ENCODE measurements at regions not wholly inside any gene's neighbourhood (a gene's known extent, or its start where the extent isn't known, plus 50 kb on each side); places are given as distances from the start of the nearest gene placed in this dataset.

DNA sequence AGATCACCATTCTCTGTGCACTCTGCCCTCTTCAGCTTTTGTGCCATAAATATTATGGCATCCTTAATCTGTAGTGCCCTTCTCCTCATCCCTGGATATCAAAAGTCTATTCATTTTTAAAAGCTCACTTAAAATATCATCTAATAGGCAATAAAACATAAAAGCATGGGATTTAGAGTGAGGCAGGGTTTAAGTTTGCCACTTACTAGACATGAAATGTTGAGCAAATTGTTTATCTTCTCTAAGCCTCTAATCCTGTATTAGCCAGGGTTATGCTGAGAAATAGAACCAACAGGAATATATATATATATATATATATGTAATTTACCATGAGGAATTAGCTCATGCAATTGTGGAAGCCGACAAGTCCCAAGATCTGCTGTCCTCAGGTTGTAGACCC is 472.4 kb upstream of the HS3ST1 start:
- DNase-seq, result no peak

DNA sequence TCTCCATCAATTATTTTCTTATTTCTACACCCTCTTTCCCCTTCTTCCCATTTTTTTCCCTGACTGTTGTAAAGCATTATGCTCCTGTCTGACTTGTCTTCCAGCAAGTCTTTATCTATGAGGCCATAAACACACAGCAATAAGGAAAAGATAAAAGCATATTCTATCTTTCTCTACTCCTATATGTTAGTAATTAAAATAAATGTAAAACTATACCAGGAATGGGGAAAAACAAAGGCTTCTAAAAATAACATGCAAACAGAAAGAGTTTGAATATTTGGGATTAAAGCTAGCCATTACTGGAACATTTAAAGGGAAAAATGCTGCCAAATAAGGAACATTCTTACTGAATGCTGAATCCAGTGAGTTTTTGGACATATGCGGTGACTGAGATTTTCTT is 471.7 kb upstream of the HS3ST1 start:
- DNase-seq, result no peak

DNA sequence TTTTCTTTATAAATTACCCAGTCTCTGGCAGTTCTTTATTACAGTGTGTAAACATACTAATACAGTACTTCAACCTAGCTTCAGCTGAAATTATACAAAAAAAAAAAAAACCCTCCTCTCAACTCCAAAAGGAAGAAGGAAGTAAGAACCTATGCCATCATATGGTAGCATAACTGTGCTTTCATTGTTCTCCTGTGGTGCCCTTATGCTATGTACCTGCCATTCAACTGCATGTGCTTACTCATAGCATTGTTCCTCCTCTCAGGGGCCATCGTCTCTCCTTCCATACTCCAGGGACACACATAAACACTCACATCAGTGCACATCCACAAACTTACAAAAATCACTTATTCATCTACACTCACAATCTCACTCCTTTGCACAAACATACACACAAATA is 470.1 kb upstream of the HS3ST1 start:
- DNase-seq, result no peak

DNA sequence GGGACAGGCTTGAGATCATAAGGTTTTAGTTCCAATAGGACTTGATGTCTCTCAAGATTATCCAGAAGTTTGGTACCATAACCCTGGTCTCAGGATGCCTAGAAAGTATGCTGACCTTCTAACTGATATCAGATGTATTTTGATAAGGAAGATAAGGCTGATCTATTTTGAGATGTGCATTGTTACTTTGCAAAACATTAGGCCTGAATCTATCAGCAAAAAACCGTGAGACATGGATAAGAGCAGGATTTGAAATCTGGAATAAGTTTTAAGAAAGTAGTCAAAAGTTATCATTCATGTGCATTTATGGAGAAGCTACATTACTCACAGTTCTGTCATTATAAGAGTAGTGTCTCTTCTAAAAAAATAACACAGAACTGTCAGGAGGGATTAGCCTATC is 467.1 kb upstream of the HS3ST1 start:
- no peak for DNase-seq

DNA sequence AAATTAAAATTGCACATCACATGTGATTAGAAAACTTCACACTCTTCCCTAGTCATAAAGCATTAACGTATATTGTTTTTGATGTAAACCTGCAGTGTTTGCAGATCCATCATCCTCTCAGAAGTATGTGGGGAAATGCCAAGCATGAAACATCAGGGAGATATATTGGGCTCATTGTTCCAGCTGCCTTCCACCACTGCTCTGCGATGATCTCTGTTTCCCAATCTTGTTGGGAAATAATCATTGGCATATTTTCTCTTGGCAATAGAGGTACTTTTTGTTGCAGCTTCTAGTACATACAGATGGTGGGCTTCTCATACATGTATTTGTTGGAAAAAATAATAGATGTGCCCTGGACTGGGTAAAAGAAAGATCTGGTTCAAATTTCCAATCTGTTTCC is 466.3 kb upstream of the HS3ST1 start:
- no peak for DNase-seq

DNA sequence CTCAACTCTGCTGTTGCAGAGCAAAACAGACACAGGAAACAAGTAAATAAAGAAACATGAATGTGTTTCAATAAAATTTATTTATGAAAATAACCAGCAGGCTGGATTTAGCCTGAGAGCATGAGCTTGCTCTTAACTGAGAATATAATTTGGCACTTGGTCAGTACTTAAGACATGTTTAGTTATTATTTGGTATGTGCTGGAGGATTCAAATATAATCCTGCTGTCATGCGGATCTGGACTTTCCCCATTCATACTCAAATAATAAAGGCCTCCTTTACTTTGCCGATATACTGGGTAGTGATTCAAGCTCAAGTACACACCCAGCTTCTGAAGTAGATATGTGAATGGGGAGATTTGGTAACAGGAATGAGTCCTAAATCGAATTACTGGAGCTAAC is 465.5 kb upstream of the HS3ST1 start:
- DNase-seq, result no peak

DNA sequence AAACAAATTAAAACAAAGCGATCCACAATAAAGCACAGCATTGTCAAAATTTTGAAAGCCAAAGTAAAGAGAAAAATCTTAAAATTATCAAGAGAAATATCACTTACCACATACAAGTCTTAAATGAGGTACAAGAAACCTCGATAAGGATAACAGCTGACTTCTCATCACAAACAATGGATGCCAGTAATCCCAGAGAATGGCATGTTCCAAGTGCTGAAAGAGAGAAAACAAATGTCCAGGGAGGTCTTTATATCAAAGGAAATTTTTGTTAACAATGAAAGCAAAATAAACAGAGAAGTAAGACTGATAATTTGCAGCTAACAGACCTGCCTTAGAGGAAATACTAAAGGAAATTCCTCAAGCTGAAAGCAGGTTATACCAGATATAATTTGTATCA is 460.4 kb upstream of the HS3ST1 start:
- no peak for DNase-seq

DNA sequence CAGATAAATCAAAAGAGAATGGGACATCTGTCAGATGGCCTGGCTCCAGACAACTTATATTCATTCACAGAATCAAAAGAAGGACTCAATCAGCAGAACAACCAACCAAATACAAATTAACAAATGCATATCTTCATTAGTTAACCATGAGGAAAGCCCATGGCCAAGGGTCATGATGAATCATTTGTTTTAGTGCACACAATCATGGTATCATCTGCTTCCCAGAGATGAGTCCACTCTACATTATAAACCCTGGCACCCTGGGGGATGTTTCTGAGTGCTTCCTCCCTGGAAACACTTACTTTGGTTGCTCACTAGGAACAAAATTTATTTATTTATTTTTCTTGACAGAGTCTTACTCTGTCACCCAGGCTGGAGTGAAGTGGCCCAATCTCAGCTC is 453.3 kb upstream of the HS3ST1 start:
- DNase-seq, result no peak

DNA sequence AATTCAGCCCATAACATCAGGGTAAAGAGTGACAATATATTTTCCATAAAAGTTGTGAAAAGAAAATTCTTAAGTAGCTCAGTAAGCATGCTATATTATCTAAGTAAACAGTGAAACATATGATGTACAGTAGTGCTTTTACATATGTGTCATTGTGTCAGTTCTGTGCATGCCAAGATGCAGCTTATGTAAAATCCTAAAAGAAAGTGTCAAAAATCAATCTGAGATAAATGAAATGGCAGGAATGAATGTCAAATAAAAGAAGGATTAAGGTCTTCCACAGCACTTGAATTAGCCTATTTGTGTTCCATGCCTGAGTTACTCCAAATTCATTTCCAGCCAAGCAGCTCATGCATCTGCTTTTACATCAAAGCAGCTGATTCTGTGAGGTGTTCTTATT is 452.7 kb upstream of the HS3ST1 start:
- no peak for DNase-seq

DNA sequence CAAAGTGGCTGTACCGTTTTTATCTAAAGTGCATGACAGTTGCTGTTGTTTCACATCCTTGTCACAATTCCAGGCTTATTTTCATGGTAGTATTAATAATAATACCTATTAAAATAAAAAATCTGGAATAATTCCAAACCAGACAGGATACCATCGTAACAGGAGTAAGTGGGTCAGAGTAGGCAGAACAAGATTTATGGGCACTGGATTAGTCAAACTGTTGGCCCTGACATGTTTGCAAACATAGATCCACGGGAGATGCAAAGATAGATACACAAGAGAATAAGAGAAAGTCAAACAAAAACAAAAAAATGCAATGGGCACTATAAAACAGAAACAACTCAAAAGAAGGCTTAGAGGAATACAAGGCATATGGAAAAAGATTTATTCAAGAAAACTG is 449.5 kb upstream of the HS3ST1 start:
- no peak for DNase-seq

DNA sequence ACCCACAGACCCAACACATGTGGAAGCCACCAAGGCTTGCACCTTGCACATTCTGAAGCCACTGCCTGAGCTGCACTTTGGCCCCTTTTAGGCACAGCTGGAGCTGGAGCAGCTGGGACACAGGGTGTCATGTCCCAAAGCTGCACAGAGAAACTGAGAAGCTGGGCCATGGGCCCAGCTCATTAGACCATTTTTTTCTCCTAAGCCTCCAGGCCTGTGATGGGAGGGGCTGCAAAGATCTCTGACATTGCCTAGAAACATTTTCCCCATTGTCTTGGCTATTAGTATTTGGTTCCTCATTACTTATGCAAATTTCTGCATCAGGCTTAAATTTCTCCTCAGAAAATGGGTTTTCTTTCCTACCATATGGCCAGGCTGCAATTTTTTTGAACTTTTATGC is 447.4 kb upstream of the HS3ST1 start:
- no peak for DNase-seq

DNA sequence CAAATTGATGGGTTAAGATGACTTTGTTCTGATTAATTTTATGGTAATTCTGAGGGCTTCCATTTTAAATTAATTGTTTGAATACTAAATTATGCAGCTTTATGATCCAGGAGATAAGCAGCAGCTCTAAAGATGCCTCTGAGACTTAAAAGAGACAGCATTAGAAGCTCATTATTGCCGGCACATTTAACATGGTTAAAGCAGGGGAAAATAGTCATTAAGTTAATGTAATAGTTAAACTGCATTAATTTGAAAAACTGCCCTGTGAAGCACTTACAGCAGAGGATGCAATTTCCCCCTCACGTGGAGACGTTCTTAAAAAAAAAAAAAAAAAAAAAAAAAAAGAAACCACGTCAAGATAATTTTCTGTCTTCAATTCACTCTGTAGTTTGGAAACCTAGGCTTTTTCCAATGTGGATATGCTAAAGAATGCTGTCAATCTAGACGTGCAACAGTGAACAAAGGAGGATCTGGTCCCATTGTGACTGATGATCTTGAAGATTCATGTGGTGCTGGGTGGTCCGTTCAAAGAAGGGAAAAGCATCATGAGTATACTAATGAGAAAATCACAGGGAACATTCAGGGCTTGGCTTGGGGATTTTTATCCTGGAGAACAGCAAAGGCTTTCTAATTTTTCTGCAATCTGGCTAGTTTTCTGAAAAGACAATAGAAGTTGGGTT is 440.6 kb upstream of the HS3ST1 start:
- DNase-seq, result no peak

DNA sequence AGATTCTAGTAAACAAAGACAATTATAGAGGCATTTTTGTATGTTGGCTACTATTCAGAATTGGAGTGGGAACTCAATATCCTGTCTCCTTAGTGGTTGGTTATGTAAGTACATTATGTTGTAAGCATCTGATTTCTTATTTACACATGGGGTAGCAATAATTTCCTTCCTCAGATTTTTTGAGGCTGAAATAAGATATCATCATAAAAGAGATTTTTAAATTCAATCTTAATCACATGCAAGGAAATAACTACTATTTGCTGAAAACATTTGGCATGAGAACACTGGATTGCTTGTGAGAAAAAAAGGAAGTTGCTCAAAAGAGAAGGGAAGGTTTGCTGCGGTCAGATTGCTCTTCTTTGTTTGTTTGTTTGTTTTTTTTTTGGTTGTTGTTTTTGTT is 437.7 kb upstream of the HS3ST1 start:
- DNase-seq, result no peak

DNA sequence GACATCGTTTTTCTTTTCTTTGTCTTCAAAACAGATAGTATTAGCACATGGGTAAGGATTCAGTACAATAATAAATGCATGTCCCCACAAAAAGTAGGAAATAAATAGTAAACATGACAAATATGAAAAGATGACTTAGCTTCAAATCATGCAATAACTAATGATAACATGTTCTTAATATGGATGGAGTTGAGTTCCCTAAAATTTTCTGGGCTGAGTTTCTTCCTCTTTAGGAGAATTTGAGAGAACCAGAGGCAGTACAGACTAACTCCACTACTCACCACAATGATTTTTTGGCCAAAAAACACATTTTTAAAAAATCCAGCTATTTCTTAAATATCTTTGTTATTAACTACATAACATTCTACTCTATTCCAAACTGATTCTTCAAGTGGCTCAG is 432.3 kb upstream of the HS3ST1 start:
- no peak for DNase-seq

DNA sequence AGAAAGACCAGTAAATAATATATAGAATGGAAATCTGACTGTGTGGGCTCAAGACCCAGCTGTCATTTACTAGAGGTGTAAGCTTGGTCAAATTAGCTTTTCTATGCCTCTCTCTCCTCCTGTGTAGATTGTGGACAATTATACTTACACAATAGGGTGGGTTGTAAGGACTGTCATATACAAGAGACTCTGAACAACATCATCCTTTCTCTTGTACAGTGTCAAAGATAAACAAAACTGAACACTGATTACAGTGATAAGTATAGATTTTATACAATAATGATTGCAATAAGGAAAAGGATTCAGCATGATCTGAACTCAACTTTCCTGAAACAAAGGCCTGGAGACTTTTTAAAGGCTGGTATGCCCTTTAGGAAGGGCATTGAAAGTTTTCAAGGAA is 429.2 kb upstream of the HS3ST1 start:
- DNase-seq, result no peak

DNA sequence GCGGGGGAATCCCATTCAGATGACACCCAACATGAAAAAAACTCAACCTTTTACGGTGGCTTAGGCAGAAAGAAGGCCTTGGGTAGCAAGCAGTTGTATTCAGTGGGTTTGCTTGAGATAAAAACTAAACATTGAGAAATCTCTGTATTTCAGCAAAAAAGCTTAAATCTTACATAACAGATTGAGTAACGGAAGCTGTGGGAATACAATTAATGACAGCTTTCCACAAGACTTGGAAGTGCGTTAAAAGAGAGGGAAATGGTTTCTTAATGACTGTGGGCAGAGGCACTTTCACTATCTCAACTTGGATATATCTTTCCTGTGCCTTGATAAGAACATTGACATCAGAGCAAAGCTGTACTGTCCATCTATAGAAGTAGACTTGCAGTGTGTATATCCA is 418.5 kb upstream of the HS3ST1 start:
- DNase-seq, result no peak

DNA sequence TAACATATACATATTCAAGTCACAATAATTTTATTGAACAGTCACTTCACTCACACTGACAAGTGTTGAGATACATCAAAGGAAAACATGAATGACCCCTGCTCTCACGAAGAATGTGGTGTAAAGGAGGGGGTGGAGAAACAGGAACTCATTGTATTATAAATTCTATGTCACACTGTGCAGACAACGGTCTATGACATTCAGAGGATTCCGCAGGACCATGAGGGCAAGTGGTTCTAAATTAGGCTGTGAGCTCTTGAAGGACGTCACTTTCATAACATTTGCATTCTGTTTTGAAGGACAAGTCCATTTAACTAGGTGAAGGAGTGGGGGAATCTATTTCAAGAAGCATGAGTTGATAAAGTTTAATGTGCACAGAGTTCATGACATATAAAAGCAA is 415.2 kb upstream of the HS3ST1 start:
- DNase-seq, result no peak

DNA sequence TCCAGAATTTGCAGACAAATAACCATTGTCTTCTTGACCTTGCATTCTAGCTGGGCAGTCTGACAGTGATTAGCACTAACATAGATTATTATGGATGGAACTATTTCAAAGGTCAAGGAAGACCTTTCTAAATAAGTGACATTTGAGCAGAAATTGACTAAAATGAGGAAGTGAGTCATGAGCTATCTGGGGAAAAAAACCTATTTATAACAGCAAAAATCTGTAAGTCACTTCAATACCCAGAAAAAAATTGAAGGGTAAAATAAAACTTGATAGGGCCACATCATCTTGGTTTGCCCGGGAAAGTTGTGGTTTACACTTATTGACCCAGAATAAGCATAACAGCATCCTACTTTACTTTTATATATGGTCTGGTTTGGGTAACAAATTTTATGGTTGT is 414.6 kb upstream of the HS3ST1 start:
- no peak for DNase-seq

DNA sequence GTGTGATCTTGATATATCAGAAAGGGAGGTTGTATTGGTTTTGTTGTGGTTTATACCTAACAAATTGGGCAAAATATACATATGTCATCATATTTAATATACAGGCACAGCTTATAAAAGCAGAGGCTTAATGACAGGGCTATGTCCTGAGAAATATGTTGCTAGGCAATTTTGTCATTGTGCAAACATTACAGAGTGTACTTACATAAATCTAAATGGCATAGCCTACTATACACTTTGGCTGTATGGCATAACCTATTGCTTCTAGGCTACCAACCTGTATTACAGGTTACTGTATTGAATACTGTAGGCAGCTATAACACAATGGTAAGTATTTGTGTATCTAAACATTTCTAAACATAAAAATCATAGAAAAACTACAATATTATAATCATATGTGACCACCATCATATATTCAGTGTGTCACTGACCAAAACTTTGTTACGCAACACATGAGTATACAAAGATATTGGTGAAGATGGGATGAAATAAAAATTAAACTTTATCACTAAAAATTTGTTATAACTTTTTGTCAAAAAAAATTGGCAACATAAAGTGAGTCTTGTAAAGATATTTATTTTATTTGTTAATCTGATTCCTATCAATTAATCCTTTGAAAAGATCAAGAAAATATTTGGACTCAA is 414.0 kb upstream of the HS3ST1 start:
- DNase-seq, result no peak

DNA sequence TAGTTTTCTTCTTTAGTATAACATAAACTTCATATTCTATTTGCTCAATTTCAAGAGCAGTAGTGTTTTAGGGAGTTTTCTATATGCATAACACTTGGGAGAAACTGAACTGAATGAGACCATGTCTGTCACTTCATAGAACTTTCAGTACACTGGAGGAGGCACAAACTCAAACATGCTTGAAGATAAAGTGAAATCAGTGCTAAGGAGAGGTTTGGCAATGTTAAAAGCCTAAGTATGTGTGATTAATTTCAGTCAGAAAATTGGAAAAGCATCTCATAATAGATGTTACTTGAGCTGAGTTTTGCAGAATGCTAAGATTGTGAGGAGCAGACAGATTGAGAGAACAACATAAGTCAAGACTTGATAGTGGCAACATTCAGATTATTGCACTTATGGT is 411.2 kb upstream of the HS3ST1 start:
- no peak for DNase-seq

DNA sequence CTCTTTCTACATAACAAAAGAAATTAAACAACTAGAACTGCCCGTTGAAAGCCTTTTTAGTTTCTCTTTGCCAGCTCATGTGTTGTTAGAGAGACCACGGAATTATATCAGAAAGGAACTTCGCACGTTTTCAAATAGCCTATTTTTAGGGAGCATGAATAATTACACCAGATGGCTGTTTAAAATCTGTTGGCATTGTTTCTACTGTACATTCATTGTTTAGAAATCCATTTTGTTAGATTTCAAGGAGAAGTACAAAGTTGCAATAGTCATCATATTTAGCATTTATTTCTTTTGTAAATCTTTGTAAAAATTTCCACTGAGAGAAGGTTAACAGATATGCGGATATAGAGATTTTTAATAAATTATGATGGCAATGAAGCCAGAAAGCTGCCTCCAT is 403.0 kb upstream of the HS3ST1 start:
- no peak for DNase-seq

DNA sequence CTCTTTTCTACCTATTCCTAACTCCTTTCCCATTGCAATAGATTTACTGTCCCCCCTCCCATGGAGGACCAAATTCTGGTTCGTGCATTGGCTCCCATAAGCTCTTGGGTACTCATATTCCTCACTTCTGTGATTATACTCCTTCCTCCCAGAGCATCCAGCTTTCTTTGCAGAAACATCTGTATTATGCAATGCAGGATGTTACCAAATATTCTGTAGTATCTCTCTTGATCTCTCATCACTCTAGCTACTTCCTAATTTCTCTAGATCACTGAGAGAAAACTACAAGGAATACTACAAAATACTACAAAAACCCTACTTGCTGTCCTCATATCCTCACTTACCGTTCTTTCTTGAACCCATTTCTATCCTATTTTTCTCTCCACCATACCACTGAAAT is 395.9 kb upstream of the HS3ST1 start:
- DNase-seq, result no peak

DNA sequence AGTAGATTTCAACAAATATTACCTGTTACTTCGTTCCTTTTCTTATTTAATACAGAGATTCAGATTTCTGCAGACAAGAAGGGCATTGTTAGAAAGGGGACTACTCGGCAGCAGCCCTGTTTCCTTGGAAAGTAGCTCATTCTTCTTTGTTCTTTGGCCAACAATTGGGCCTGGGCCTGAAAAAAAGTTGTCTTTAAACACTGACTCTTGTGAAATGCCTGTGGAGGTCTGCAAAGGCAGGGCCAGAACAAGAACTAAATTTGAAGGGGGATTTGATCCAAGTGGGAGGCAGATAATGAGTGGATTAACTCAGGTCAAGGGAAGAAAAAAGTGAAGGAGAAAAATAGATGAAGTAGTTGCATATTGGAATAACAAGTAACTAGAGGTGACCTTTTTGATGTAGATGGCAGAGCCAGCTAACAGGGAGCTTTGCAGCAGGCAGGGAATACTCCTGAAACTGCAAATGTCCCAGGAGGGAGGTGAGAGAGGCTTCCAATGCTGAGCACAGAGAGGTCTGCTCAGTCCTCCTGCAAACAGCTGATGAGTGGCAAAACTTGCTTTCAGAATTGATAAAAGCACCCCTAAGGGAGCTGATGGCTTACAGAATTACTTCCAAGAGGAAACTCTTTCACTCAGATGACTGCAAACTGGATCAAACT is 393.2 kb upstream of the HS3ST1 start:
- no peak for DNase-seq

DNA sequence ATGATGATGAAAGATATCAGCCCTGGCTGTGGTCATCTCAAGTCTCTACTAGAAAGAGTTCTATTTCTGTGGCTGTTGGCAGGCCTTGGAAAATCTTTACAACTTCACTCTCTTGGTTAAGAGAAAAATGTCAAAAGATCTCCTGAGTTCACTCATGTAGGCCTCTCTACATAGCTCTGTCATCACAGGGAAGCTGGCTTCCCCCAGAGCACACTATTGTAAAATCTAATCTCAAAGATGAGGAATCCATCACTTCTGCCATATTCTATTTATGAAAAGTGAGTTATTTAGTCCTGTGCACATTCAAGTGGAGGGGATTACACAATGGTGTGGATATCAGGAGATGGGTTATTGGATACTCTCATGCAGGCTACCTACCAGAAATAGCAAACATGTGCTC is 388.4 kb upstream of the HS3ST1 start:
- no peak for DNase-seq

DNA sequence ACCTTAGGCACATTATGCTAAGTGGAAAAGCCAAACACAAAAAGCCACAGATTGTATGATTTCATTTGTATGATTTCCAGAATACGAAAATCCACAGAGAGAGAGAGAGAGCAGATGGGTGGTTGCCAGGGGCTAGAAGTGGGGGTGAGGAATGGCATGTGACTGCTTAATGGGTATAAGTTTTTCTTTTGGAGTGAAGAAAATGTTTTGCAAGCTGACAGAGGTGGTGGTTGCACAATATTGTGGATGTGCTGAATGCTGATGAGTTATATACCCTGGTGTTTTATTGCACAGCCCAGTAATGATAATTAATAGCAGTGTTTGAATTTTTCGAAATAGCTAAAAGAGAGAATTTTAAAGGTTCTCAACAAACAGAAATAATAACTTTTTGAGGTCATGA is 386.1 kb upstream of the HS3ST1 start:
- no peak for DNase-seq

All from femur (tissue), 1 donor.